C4-2B (cell line): ENCODE measurements at regions not wholly inside any gene's neighbourhood (a gene's known extent, or its start where the extent isn't known, plus 50 kb on each side); places are given as distances from the start of the nearest gene placed in this dataset.

ENCODE experiments used
- ZFX ChIP-seq: fragments of 450-650 bp; IDR thresholded peaks from 2 replicates; pipeline ENCODE4 v1.6.1; 2017
- TF ChIP-seq, protein P1 (sequence below): fragments of 450-650 bp; conservative IDR thresholded peaks from 2 replicates; pipeline ENCODE4 v1.5.1; 2017; ENCODE audit warnings: mild to moderate bottlenecking

DNA sequence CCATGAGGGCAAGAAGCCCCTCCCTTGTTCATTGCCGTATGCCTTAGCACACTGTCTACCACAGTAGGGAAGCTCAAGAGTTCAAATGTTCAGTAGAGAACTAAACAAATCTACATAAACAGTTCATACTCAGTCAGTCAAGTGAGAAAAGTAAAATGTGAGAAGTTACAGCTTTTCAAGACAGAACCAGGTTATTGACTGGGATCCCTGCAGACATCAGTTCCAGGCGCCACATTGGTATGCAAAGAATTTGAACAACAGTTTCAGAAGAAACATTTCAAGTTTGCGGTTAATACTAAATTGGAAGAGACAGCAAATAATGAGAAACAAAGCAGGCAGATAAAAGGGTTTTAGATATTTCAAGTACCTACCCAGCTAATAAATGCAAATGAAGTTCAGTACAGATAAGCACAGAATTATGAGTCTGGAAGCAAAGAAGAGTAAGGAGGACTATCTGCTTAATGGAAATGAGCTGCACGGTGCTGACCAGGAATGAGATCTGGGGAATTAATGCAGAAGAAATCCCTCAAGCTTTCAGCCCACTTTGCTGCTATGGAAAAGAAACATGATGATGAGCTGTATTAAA, 246.2 kb downstream of the HACE1 start:
- TF ChIP-seq, protein P1, sequence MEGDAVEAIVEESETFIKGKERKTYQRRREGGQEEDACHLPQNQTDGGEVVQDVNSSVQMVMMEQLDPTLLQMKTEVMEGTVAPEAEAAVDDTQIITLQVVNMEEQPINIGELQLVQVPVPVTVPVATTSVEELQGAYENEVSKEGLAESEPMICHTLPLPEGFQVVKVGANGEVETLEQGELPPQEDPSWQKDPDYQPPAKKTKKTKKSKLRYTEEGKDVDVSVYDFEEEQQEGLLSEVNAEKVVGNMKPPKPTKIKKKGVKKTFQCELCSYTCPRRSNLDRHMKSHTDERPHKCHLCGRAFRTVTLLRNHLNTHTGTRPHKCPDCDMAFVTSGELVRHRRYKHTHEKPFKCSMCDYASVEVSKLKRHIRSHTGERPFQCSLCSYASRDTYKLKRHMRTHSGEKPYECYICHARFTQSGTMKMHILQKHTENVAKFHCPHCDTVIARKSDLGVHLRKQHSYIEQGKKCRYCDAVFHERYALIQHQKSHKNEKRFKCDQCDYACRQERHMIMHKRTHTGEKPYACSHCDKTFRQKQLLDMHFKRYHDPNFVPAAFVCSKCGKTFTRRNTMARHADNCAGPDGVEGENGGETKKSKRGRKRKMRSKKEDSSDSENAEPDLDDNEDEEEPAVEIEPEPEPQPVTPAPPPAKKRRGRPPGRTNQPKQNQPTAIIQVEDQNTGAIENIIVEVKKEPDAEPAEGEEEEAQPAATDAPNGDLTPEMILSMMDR: no peak
- TF ChIP-seq ZFX: no peak
